GM19099 (cell line): ENCODE measurements at regions not wholly inside any gene's neighbourhood (a gene's known extent, or its start where the extent isn't known, plus 50 kb on each side); places are given as distances from the start of the nearest gene placed in this dataset.

ENCODE experiments used
- POLR2A ChIP-seq: IDR thresholded peaks from 3 replicates; pipeline ENCODE4 v1.6.1; 2011; ENCODE audit warnings: low read depth; ENCODE audit not compliant: insufficient read length; ENCODE audit errors: extremely low read depth

GRCh38 chr1:229136822-229137221, 134.1 kb upstream of the RAB4A start:
- no peak for TF ChIP-seq POLR2A

- no peak for TF ChIP-seq POLR2A
These were observed 133.6 kb upstream of the RAB4A start for GRCh38 chr1:229137271-229137670.

GRCh38 chr1:229138058-229138457, 132.9 kb upstream of the RAB4A start:
- no peak for TF ChIP-seq POLR2A

GRCh38 chr1:229139331-229140118, 131.4 kb upstream of the RAB4A start:
- TF ChIP-seq POLR2A: no peak

- no peak for TF ChIP-seq POLR2A
These were observed 130.9 kb upstream of the RAB4A start for GRCh38 chr1:229140119-229140396.

GRCh38 chr1:229141271-229141670, 129.6 kb upstream of the RAB4A start:
- TF ChIP-seq POLR2A: no peak

- no peak for TF ChIP-seq POLR2A
These were observed 129.1 kb upstream of the RAB4A start for GRCh38 chr1:229141689-229142377.

- no peak for TF ChIP-seq POLR2A
These were observed 128.4 kb upstream of the RAB4A start for GRCh38 chr1:229142471-229142870.

GRCh38 chr1:229146647-229147046, 124.3 kb upstream of the RAB4A start:
- TF ChIP-seq POLR2A: no peak

- no peak for TF ChIP-seq POLR2A
These were observed 123.8 kb upstream of the RAB4A start for GRCh38 chr1:229147072-229147471.

GRCh38 chr1:229148041-229148671, 122.8 kb upstream of the RAB4A start:
- TF ChIP-seq POLR2A: no peak

GRCh38 chr1:229148743-229149142, 122.2 kb upstream of the RAB4A start:
- no peak for TF ChIP-seq POLR2A

- no peak for TF ChIP-seq POLR2A
These were observed 121.5 kb upstream of the RAB4A start for GRCh38 chr1:229149435-229149834.

- no peak for TF ChIP-seq POLR2A
These were observed 120.4 kb upstream of the RAB4A start for GRCh38 chr1:229150518-229150917.

GRCh38 chr1:229152311-229152710, 118.6 kb upstream of the RAB4A start:
- TF ChIP-seq POLR2A: no peak

GRCh38 chr1:229153955-229154548, 116.9 kb upstream of the RAB4A start:
- no peak for TF ChIP-seq POLR2A
